Ishikawa (cell line): ENCODE measurements at regions not wholly inside any gene's neighbourhood (a gene's known extent, or its start where the extent isn't known, plus 50 kb on each side); places are given as distances from the start of the nearest gene placed in this dataset.

Experiments
- CREB1 ChIP-seq: IDR thresholded peaks from 2 replicates; pipeline ENCODE4 v1.6.1; 2012; ENCODE audit warnings: low read depth
- YY1 ChIP-seq: IDR thresholded peaks from 2 replicates; pipeline ENCODE4 v1.6.1; 2012; ENCODE audit warnings: low read depth
- TF ChIP-seq, protein P1 (sequence below): IDR thresholded peaks from 2 replicates; pipeline ENCODE4 v1.6.1; 2012
- TF ChIP-seq, protein P2 (sequence below): IDR thresholded peaks from 2 replicates; pipeline ENCODE4 v1.6.1; 2012
- TF ChIP-seq, protein P3 (sequence below): IDR thresholded peaks from 2 replicates; pipeline ENCODE4 v1.6.1; 2012; ENCODE audit warnings: low read depth, mild to moderate bottlenecking

GRCh38 chr5:38795986-38796741, 49.6 kb upstream of the OSMR start:
- TF ChIP-seq, protein P1, sequence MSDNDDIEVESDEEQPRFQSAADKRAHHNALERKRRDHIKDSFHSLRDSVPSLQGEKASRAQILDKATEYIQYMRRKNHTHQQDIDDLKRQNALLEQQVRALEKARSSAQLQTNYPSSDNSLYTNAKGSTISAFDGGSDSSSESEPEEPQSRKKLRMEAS, result no peak
- TF ChIP-seq, protein P2, sequence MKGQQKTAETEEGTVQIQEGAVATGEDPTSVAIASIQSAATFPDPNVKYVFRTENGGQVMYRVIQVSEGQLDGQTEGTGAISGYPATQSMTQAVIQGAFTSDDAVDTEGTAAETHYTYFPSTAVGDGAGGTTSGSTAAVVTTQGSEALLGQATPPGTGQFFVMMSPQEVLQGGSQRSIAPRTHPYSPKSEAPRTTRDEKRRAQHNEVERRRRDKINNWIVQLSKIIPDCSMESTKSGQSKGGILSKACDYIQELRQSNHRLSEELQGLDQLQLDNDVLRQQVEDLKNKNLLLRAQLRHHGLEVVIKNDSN, result no peak
- TF ChIP-seq, protein P3, sequence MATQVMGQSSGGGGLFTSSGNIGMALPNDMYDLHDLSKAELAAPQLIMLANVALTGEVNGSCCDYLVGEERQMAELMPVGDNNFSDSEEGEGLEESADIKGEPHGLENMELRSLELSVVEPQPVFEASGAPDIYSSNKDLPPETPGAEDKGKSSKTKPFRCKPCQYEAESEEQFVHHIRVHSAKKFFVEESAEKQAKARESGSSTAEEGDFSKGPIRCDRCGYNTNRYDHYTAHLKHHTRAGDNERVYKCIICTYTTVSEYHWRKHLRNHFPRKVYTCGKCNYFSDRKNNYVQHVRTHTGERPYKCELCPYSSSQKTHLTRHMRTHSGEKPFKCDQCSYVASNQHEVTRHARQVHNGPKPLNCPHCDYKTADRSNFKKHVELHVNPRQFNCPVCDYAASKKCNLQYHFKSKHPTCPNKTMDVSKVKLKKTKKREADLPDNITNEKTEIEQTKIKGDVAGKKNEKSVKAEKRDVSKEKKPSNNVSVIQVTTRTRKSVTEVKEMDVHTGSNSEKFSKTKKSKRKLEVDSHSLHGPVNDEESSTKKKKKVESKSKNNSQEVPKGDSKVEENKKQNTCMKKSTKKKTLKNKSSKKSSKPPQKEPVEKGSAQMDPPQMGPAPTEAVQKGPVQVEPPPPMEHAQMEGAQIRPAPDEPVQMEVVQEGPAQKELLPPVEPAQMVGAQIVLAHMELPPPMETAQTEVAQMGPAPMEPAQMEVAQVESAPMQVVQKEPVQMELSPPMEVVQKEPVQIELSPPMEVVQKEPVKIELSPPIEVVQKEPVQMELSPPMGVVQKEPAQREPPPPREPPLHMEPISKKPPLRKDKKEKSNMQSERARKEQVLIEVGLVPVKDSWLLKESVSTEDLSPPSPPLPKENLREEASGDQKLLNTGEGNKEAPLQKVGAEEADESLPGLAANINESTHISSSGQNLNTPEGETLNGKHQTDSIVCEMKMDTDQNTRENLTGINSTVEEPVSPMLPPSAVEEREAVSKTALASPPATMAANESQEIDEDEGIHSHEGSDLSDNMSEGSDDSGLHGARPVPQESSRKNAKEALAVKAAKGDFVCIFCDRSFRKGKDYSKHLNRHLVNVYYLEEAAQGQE, result no peak
- TF ChIP-seq CREB1 (no peak), YY1 (no peak)
